ENCODE measurements at regions not wholly inside any gene's neighbourhood (a gene's known extent, or its start where the extent isn't known, plus 50 kb on each side); places are given as distances from the start of the nearest gene placed in this dataset.

DNA sequence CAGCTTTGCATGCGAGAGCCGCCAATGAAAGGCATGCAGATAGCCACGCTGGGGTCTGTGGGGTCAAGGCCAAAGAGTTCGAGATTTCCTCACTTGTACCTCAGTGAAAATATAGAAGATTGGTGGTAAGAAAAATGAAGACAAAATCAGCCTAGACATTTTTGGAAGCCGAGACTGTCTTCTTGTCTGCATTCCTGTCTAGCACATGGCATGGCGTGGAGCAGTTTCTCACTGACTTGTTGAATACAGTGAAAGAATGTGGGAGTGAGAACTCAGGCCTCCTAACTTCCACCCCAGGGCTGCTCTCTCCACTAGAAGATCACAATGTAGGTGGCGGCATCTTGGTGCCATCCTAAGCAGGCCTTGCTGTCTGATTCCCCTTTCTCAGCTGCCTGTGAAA, 740.8 kb upstream of the HS6ST1 start (continued):
- TF ChIP-seq, protein P1, sequence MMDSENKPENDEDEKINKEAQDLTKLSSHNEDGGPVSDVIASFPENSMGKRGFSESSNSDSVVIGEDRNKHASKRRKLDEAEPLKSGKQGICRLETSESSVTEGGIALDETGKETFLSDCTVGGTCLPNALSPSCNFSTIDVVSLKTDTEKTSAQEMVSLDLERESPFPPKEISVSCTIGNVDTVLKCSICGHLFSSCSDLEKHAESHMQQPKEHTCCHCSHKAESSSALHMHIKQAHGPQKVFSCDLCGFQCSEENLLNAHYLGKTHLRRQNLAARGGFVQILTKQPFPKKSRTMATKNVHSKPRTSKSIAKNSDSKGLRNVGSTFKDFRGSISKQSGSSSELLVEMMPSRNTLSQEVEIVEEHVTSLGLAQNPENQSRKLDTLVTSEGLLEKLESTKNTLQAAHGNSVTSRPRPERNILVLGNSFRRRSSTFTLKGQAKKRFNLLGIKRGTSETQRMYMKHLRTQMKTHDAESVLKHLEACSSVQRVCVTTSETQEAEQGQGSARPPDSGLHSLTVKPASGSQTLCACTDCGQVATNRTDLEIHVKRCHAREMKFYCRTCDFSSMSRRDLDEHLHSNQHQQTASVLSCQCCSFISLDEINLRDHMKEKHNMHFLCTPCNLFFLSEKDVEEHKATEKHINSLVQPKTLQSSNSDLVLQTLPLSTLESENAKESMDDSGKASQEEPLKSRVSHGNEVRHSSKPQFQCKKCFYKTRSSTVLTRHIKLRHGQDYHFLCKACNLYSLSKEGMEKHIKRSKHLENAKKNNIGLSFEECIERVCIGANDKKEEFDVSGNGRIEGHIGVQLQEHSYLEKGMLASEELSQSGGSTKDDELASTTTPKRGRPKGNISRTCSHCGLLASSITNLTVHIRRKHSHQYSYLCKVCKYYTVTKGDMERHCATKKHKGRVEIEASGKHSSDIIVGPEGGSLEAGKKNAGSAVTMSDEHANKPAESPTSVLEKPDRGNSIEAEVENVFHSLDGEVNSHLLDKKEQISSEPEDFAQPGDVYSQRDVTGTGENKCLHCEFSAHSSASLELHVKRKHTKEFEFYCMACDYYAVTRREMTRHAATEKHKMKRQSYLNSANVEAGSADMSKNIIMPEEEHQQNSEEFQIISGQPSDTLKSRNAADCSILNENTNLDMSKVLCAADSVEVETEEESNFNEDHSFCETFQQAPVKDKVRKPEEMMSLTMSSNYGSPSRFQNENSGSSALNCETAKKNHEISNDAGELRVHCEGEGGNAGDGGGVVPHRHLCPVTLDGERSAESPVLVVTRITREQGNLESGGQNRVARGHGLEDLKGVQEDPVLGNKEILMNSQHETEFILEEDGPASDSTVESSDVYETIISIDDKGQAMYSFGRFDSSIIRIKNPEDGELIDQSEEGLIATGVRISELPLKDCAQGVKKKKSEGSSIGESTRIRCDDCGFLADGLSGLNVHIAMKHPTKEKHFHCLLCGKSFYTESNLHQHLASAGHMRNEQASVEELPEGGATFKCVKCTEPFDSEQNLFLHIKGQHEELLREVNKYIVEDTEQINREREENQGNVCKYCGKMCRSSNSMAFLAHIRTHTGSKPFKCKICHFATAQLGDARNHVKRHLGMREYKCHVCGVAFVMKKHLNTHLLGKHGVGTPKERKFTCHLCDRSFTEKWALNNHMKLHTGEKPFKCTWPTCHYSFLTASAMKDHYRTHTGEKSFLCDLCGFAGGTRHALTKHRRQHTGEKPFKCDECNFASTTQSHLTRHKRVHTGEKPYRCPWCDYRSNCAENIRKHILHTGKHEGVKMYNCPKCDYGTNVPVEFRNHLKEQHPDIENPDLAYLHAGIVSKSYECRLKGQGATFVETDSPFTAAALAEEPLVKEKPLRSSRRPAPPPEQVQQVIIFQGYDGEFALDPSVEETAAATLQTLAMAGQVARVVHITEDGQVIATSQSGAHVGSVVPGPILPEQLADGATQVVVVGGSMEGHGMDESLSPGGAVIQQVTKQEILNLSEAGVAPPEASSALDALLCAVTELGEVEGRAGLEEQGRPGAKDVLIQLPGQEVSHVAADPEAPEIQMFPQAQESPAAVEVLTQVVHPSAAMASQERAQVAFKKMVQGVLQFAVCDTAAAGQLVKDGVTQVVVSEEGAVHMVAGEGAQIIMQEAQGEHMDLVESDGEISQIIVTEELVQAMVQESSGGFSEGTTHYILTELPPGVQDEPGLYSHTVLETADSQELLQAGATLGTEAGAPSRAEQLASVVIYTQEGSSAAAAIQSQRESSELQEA (IDR thresholded peaks at IDR 0.05; ENCODE audit: low read depth), result no peak
- no peak for TF ChIP-seq TARDBP (IDR thresholded peaks at IDR 0.05)
